Sciatic nerve (tissue), 2 donors: ENCODE measurements at regions not wholly inside any gene's neighbourhood (a gene's known extent, or its start where the extent isn't known, plus 50 kb on each side); places are given as distances from the start of the nearest gene placed in this dataset.
"Not testable (repeated sequence)": the region's sequence is repeated elsewhere in the genome, so short reads cannot be mapped to it uniquely, and the experiment has no call there.

Experiments
- ATAC-seq: fragments of 200-7000 bp; cut with Tn5 transposase; one replicate; pipeline ENCODE4 v1.9.1; 2020; ENCODE audit warnings: mild to moderate bottlenecking, moderate library complexity
- DNase-seq: peaks from one replicate; pipeline ENCODE4 v3.0.0-alpha.2; 2020; ENCODE audit warnings: low spot score
- intact Hi-C: fragments of 100-400 bp; cut with DNase I; formaldehyde crosslinking; loops from one replicate; pipeline ENCODE4 v1.14.2; 2022
- donor health status: DM: no; HTN: no; CAD: no.
- donor health status: DM: no; HTN: no; CAD: no.

DNA sequence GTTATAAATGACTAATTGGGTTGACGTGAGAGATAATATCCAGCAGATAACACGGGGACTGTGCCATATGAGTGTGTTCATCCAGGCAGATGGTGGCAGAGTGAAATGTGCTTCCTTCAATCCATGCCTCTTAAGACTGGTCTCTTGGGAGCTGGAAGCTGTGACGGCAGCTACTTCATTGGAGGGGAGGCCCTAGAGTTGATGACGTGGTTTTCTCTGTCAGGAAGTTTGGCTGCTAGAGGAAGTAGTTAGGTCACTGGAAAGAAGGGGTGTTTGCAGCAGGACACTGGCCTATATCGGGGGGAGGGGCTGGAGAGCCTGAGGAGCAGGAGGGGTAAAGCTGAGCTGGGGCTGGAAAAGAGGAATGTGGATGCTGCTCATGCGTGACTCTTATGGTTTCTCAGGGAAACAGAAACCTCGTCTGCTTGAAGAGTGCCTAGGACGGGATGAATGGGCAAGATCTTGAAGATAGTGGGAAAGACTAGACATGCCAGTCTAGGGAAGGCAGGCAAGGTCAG lies 3051.6 kb downstream of the RPIA start:
- intact Hi-C loops, DNase-seq: not testable (repeated sequence)
- peak; percentile 13 for ATAC-seq

DNA sequence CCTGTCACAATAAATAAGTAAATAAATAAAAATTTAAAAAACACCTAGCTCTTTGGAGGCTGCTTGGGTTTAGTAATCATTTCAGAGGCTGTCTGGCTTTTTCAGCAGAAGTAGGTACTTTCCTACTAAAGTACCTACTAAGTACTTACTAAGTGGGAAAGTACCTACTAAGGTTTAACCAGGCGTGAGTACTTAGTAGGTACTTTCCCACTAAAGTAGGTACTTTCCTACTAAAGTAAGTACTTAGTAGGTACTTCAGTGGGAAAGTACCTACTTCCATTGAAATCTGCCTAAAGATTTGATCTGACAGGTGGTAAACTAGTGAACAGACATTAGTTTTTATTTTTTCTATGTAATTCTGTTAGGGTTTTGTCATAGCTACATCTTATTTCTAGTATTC lies 3052.4 kb downstream of the RPIA start:
- intact Hi-C loops, ATAC-seq, DNase-seq: not testable (repeated sequence)

DNA sequence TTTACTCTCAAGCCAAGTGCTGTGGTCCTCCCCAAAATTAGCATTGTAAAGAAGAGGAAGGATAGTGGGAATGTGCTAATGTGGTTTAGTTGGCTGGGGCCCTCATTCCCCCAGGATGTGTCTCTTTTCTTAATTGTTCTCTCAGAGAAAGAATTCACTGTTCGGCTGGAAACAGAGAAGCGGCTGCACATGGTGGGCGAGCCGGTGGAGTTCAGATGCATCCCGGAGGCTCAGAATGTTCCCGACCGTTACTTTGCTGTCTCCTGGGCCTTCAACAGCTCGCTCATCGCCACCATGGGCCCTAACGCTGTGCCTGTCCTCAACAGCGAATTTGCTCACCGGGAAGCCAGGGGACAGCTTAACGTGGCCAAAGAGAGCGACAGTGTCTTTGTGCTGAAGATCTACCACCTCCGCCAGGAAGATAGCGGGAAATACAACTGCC lies 3053.2 kb downstream of the RPIA start:
- ATAC-seq: peak; percentile 68
- intact Hi-C loops, DNase-seq: not testable (repeated sequence)

DNA sequence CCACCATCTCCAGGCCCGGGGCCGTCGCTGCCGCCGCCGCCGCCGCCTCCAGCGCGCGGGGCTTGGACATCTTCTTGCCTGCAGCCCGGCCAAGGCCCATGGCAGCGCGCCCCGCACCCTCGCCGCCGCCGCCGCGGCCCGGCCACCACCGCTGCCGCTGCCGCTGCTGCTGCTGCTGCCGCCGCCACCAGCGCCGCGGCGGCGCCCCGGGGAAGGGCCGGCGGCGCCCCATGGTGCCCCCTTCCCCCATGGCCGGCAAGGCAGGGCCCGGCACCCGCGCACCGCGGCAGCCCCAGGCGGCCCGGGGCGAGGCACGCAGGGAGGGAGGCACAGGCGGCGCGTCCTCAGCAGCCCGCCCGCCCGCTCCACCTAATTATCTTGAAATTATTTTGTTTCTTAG lies 3057.4 kb downstream of the RPIA start:
- DNase-seq: no peak
- intact Hi-C loops: no loop called here
- no peak for ATAC-seq

DNA sequence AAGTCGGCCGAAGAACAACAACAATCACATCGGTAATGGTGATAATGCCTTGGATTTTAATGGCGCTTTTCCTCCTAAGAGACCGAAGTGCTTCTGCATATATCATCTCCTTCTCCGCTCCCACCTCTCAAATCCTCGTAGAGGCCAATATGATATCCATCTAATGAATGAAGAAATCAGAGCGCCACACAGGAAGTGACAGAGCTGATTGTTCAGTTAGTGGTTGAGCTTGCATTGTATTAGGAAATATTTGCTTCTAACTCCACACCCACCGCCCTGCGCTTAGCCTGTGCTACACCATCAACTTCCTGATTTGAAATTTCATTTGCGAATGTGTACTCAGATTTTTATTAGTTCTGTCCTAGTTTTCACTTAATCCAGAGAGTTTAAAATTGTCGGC lies 3058.2 kb downstream of the RPIA start:
- intact Hi-C loops, DNase-seq, ATAC-seq: not testable (repeated sequence)

DNA sequence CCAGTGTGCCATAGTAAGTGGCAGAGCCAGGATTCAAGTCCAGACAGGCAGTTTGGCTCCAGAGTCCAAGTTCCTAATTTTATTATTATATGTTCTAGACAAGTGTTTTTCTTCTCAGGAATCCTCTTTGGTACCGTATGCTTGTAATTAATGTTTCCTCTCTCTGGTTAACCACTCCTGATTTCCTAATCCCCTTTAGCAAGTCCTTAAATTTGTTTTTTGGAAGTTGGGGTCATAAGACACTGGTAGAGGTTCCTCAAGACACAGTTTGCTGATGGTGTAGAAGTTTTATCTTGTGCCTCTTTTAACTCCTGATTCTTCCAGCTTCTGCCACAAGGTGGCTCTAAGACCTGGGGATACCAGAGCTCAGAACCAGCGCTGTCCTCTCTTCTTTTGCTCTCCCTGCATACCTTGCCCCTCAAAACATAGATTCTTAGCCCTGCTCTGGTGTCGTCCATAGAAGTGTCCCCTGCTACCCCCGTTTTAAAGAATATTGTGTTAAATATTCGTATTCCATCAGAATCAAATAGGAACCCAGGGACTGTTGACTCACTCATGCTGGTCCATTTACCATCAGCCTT lies 3068.0 kb downstream of the RPIA start:
- ATAC-seq, DNase-seq, intact Hi-C loops: not testable (repeated sequence)

DNA sequence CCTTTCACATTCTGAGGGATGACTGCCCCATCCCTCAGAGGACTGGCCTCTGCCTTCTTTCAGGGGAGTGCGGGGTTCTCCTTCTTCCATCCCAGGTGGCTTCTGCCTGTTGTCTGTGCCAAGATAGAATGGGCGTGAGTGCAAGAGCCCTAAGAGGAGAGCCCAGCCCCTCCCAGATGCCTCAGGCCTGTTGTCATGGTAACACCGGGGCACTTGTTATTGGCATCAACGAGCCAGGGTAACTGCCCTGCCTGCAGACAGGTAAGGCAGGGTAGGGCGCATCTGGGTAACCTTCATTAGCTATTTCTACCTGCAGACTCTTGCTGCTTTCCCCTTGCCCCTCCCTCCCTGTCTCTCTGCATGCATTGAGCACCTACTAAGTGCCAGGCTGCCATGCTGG lies 3069.2 kb downstream of the RPIA start:
- intact Hi-C loops, ATAC-seq, DNase-seq: not testable (repeated sequence)

DNA sequence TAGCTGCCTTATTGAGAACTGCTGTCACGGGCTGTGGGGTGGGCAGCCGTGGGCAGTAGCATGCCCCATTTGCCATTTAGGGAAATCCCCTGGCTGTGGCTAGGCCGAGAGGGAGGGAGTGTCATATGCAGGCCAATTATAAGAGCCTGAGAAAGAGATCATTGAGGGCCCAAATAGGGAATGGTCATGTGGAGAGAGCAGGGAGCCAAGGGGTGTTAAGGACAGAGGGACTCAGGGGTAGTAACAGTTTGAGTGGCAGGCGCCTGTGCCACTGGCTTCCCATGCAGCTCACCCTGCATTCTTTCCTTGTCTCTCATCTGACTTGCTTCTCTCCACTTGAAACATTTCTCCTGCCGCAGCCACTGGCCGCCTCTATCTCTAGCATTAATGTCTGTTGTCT lies 3070.8 kb downstream of the RPIA start:
- intact Hi-C loops, ATAC-seq, DNase-seq: not testable (repeated sequence)

DNA sequence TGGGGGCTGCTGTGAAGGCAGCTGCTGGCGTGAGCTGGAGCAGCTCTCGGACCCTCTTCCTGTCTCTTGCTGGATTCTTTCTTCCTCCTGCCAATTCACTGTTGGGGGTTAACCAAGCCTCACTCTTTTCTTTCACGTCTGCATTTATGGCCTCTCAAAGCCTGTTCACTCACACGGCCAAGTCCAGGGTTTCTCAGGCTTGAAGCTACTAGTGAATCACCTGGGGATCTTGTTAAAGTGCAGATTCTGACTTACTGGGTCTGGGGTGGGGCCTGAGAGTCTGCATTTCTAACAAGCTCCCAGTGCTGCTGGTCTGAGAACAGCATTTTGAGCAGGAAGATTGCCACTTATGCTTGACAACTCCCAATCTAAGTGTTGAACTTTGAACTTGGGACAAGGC lies 3072.2 kb downstream of the RPIA start:
- intact Hi-C loops, DNase-seq, ATAC-seq: not testable (repeated sequence)

DNA sequence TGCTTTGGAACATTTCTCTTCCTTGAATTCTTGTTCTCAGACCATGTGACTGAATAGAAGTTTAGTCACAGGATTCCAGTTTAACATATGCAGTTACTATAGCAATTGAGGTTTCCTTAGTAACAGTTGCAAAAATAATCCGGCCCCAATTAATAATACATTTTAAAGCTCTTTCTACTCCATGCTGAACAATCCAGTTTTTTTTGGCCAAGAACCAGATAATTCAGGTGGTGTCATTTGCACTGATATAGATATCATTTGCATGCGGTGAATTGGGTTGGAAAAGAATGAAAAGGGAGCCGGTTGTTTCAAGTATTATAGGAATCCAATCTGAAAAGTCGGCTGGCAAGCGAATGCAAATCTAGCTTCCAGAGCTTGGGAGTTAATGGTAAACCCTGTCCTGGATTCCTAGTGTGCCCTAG lies 3073.1 kb downstream of the RPIA start:
- intact Hi-C loops, DNase-seq, ATAC-seq: not testable (repeated sequence)

DNA sequence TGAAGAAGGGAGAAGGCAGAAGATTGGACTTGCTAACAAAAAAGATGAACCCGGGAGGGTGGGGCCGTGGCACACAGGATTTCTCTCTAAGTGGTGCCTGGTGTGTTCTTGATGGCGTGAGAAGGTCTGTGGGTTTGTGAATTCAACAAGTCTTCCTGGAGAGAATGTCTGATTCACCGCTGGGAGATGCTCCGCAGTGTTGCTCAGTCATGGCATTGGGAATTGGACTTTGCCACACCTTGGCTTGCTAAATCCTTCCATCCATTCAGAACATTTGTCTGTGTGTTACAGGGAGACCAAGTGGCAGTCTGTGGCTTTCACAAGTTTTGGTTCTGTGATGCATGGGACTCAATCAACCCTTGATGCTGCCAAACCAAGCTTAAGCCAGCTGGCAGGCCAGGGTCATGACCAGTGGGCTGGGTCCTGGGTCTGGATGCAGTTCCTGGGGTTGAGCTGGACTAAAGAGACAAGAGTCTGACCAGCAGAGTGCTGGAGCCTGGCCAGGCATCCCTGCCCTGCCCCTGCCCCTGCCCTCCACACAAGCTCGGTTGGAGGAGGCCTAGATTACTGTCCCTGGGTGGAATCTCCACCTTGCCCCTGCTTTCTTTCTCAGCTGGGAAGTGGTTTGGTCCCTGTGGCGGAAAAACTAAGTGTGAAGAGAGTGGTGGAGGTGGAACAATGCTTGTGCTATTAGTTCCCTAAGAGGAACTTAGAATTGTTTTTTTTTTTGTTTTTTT lies 3073.7 kb downstream of the RPIA start:
- DNase-seq, ATAC-seq, intact Hi-C loops: not testable (repeated sequence)

DNA sequence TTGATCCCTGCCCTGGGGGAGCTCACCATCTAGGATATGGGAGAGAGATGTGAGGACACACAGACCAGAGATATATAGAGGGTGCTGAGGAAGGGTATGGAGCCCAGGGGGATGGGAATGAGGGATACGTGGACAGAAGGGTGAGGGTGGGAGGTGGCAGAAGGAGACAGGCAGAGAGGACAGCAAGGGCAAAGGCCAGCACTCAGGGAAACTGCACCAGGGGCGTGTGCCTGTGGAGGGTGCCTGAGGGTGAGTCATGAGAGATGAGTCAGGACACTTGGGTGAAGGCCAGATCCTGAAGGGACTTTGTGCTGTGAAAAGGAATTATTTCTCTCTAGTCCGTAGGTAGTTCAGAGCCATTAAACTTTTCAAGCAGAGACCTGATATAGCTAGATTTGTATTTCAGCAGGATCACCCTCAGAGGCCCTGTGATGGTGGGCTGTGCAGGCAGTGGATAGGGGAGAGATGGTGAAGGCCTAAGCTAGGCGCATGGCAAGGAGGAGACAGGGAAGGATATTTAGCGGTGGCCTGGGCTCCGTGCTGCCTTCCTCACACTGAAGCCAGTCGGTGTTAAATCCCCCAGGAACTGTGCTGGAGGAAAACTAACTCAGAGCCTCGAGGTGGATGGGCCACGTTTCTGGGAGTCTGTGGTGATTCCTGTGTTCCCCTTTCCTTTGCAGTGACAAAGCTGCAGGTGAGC lies 3075.0 kb downstream of the RPIA start:
- peak; percentile 76 for ATAC-seq
- DNase-seq, intact Hi-C loops: not testable (repeated sequence)

DNA sequence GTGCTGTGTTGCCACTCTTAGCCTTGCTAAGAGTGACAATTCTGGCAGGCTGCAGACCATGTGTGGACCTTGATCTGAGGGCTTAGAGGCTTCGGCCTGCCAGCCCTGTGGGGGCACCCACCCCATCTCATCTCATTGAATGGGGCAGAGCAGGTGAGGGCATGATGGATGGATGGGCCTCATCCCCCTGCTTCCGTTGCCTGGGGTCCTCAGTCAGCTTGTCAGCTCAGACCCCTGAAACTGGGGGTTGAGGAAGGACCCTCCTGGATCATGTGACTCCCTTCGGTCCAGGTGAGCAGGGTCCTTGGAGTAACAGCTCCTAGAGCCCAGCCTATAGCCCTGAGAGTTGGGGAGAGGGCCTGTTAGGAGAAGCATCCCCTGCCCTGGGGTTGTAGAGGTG lies 3076.8 kb downstream of the RPIA start:
- DNase-seq, intact Hi-C loops, ATAC-seq: not testable (repeated sequence)

DNA sequence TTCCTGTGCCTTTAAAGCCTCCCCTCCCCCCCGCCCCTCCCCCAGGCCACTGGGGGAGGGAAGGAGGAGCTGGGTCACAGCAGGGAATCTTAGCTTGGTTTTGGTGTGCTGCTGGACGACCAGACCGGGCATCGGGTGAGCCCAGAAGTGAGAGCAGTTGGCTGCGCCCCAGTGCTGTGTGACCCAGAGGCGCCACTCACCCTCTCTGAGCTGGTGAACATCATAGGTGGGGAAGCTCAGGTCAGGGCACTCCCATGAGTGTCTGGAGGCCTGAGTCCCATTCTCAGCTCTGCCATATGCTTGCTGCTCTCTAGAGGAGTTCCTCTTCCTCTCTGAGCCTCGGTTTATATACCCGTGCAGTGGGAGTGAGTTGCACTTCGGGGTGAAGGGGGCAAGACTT lies 3077.5 kb downstream of the RPIA start:
- intact Hi-C loops, ATAC-seq, DNase-seq: not testable (repeated sequence)

DNA sequence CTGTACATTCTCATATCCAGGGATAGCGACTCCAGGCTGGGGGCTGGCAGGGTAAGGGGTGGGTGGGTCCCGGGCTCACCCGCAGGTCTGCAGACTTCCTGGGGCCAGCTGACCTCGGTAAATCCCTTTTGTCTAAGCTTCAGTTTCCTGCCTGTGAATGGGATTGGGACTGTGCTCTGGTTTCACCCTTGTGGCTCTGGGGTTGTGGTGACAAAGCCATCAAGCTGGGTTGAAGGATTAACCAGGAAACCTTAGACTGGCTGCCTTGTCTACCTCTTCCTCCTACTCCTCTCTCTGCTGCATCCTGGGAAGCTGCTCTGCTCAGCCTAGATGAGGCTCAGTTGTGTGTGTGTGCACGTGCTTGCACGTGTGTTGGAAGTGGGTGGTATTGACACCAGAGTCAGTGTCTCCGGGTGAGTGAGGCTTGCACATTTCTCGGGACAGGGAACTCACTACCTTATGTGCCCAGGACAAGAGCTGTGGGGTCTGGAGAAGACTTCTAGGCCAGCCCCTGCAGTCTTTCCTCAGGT lies 3078.6 kb downstream of the RPIA start:
- intact Hi-C loops, ATAC-seq, DNase-seq: not testable (repeated sequence)

DNA sequence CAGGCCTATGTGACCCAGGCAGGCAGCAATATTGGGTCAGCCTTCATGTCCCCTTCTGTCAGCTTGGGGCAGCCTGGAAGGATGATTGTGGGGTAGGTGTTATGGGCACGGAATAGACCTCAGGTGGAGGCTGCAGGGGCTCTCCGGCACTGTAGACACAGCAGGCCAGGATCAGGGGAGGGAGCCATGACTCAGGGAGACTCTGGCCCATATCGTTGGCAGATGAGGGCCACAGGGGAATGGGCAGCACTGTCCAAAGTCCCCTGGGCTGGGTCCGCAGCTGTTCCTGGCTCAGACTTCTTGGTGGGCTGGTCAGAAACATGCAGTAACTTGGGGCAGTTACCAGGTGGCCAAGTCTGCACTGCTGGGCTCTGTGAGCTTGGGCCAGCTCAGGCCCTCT lies 3080.1 kb downstream of the RPIA start:
- intact Hi-C loops: not testable (repeated sequence)

DNA sequence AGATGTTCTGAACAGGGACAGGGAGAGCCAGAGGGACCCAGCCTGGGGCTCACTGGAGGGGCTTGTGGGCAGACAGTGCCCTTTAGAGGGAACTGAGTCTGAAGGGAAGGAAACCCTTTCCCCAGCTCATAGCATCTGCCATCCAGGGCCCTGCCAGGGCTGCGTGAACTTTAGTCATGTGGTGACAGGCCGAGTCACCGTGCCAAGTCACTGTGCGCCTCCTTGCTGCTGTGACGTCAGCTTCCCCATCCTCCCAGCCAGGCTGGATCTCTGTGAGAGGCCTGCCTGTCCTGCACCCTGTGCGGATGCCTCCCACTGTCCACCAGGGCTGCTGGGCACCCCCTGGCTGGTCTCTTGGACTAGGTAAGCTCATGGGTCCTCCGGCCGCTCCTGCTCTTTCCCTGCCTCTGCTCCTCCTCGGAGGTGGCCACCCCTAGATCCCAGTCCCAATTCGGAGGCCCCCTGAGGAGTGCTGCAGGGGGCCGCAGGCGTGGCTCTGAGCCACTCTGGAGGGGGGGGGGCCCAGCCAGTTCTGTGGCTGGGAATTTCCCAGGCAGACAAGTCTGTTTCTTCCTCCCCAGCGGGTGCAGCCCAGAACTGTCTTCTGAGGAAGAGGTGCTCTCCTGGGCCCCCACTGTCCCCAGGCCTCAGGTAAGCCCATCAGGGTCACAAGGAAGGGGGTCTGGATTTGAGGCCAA lies 3080.9 kb downstream of the RPIA start:
- intact Hi-C loops, DNase-seq: not testable (repeated sequence)
- peak; percentile 37 for ATAC-seq

More for the DNA sequence above, 3080.1 kb downstream of the RPIA start:
- not testable (repeated sequence) for DNase-seq, ATAC-seq

DNA sequence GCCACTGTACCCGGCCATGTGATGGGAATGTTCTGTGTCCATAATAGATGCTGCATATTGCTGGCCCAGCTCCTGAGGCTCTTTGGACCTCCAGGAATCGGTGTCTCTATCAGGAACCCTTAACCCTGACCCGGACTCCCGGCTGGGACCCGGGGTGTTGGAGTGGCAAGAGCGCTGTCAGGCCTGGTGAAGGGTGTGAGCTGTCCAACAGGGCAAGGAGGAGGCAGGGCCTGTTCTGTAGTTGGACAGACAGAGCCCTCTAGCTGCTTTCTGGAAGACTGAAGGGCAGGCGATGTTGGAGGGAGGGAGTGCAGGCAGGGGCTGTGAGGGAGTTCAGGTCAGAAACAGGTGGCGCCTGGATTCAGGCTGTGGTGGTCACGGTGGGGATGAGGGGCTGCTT lies 3082.3 kb downstream of the RPIA start:
- intact Hi-C loops, ATAC-seq, DNase-seq: not testable (repeated sequence)
